Endothelial cell of umbilical vein (primary cell): ENCODE measurements at regions not wholly inside any gene's neighbourhood (a gene's known extent, or its start where the extent isn't known, plus 50 kb on each side); places are given as distances from the start of the nearest gene placed in this dataset.

Experiments
- BruUV-seq: library from RNA; stranded (reverse); fragments of 400-500 nt; replicated peaks from 2 replicates; lab custom pipeline; 2021; lab: Mats Ljungman, UMichigan
- CTCF ChIA-PET: fragments of 300-600, 350-600 bp; sonication (Branson Sonifier 250); formaldehyde crosslinking; loops from one replicate; lab custom pipeline; 2021; ENCODE audit warnings: antibody characterized with exemption, inconsistent platforms; lab: Charles Lee
- POLR2A ChIA-PET: fragments of 300-600, 350-600 bp; sonication (Branson Sonifier 250); formaldehyde crosslinking; loops from one replicate; lab custom pipeline; 2021; ENCODE audit warnings: antibody characterized with exemption, inconsistent platforms; lab: Charles Lee
- DNase-seq: peaks from one replicate; pipeline ENCODE4 v3.0.0-alpha.2; 2011; ENCODE audit warnings: low read depth, low spot score
- FAIRE-seq: peaks from 2 replicates; lab custom pipeline; 2011; peaks lifted over from hg19 to GRCh38; lab: Jason Lieb, UNC
- H2AFZ ChIP-seq: 2 replicates; pipeline ENCODE4 v1.6.0; 2012; ENCODE audit warnings: low read depth, low read length, control low read depth, inconsistent platforms
- H3K27ac ChIP-seq: 2 replicates; pipeline ENCODE4 v1.5.1; 2011; ENCODE audit warnings: low read depth, mild to moderate bottlenecking, control low read depth, low read length, moderate library complexity; ENCODE audit not compliant: insufficient read depth
- H3K27me3 ChIP-seq, 2 experiments: 2 replicates each; pipeline versions ENCODE4 v1.6.0 to v1.6.1; 2011; ENCODE audit warnings: low read length in 2 of 2, mixed read lengths in 1 of 2; ENCODE audit not compliant: control insufficient read depth in 2 of 2, insufficient read depth in 2 of 2
- H3K36me3 ChIP-seq, 2 experiments: 2 replicates in 1 of 2; 3 replicates in 1 of 2; pipeline ENCODE4 v1.5.1; 2011; ENCODE audit warnings: low read length in 2 of 2, mild to moderate bottlenecking in 1 of 2, moderate library complexity in 1 of 2; ENCODE audit not compliant: control insufficient read depth in 2 of 2, insufficient read depth in 2 of 2; ENCODE audit errors: extremely low read depth in 1 of 2
- H3K4me1 ChIP-seq: 3 replicates; pipeline ENCODE4 v1.5.1; 2011; ENCODE audit warnings: mild to moderate bottlenecking, low read length; ENCODE audit not compliant: control insufficient read depth, insufficient read depth; ENCODE audit errors: extremely low read depth
- H3K4me2 ChIP-seq: 2 replicates; pipeline ENCODE4 v1.6.1; 2011; ENCODE audit warnings: low read length, control low read depth, mixed read lengths; ENCODE audit not compliant: insufficient read depth
- H3K4me3 ChIP-seq, 3 experiments: fragments of 200-600 bp in 1 of 3; sonication (generic), shearing (Covaris generic) in 1 of 3; replicated peaks in 1 of 3; 2 replicates each; pipeline ENCODE4 v1.5.1; 2011 to 2016; ENCODE audit warnings: control low read depth in 3 of 3, low read length in 3 of 3, mild to moderate bottlenecking in 2 of 3, inconsistent platforms in 1 of 3, low read depth in 1 of 3, moderate library complexity in 1 of 3; ENCODE audit not compliant: insufficient read depth in 1 of 3
- H3K79me2 ChIP-seq: 2 replicates; pipeline ENCODE4 v1.6.0; 2012; ENCODE audit warnings: low read length, inconsistent platforms; ENCODE audit not compliant: control insufficient read depth, insufficient read depth
- H3K9ac ChIP-seq: replicated peaks from 2 replicates; pipeline ENCODE3; 2011; ENCODE audit warnings: low read length, control low read depth; ENCODE audit not compliant: insufficient read depth; ENCODE audit errors: extremely low read depth
- H3K9me1 ChIP-seq: replicated peaks from 3 replicates; pipeline ENCODE4 v1.6.0; 2011; ENCODE audit warnings: mild to moderate bottlenecking, low read length; ENCODE audit not compliant: control insufficient read depth, insufficient read depth; ENCODE audit errors: extremely low read depth
- H3K9me3 ChIP-seq: replicated peaks from 2 replicates; pipeline ENCODE4 v1.5.1; 2012; ENCODE audit warnings: low read length, inconsistent platforms; ENCODE audit not compliant: control insufficient read depth, insufficient read depth
- H4K20me1 ChIP-seq: replicated peaks from 2 replicates; pipeline ENCODE3; 2011; ENCODE audit warnings: mild to moderate bottlenecking, low read length; ENCODE audit not compliant: control insufficient read depth, insufficient read depth; ENCODE audit errors: extremely low read depth
- CTCF ChIP-seq, 2 donors: IDR thresholded peaks; 1 replicate in 1 of 2; 2 replicates in 1 of 2; pipeline ENCODE4 v1.5.1; 2011; ENCODE audit warnings: low read length in 2 of 2, mild to moderate bottlenecking in 2 of 2, moderate library complexity in 2 of 2, control low read depth in 1 of 2, inconsistent platforms in 1 of 2, low read depth in 1 of 2; ENCODE audit not compliant: insufficient read depth in 1 of 2; ENCODE audit errors: extremely low read depth in 1 of 2
- EZH2 ChIP-seq: IDR thresholded peaks from 2 replicates; pipeline ENCODE4 v1.6.1; 2012; ENCODE audit warnings: borderline replicate concordance, low read depth, mild to moderate bottlenecking, moderate library complexity, low read length, inconsistent platforms; ENCODE audit not compliant: severe bottlenecking
- FOS ChIP-seq: IDR thresholded peaks from 2 replicates; pipeline ENCODE4 v1.6.1; 2011; ENCODE audit warnings: mild to moderate bottlenecking, low read length, moderate library complexity, borderline replicate concordance; ENCODE audit not compliant: insufficient read depth
- GATA2 ChIP-seq: IDR thresholded peaks from 2 replicates; pipeline ENCODE4 v1.7.0; 2011; ENCODE audit warnings: low read depth, mild to moderate bottlenecking, moderate library complexity, mixed read lengths, low read length; ENCODE audit not compliant: insufficient read length, insufficient read depth
- JUN ChIP-seq: IDR thresholded peaks from 2 replicates; pipeline ENCODE4 v1.6.1; 2011; ENCODE audit warnings: borderline replicate concordance, low read depth; ENCODE audit not compliant: insufficient read length, insufficient read depth
- MAX ChIP-seq: IDR thresholded peaks from 2 replicates; pipeline ENCODE4 v1.6.1; 2011; ENCODE audit not compliant: insufficient read depth, insufficient read length
- MYC ChIP-seq: IDR thresholded peaks from one replicate; pipeline ENCODE4 v1.6.1; 2011; ENCODE audit warnings: mild to moderate bottlenecking, low read depth, low read length
- POLR2A ChIP-seq: IDR thresholded peaks from 2 replicates; pipeline ENCODE4 v1.6.1; 2012; ENCODE audit warnings: low read depth, mild to moderate bottlenecking, control low read depth, low read length
- POLR2AphosphoS5 ChIP-seq: IDR thresholded peaks from 2 replicates; pipeline ENCODE4 v1.6.1; 2012; ENCODE audit warnings: low read depth, mild to moderate bottlenecking, control low read depth, low read length, moderate library complexity; ENCODE audit not compliant: insufficient read depth
- dilution Hi-C: fragments of 300-500 bp; cut with MboI; formaldehyde crosslinking; loops from one replicate; pipeline ENCODE4 v1.15.0; 2019; ENCODE audit warnings: low sequenced_read_pairs; ENCODE audit not compliant: extremely low pct_ligation_motif_present
- intact Hi-C: fragments of 100-400 bp; cut with micrococcal nuclease; formaldehyde crosslinking; loops from one replicate; pipeline ENCODE4 v1.10.0; 2022

GRCh38 chr1:82978461-82979324 lies 1020.2 kb downstream of the TTLL7 start:
- no peaks in the 10 kb centered on the region for H3K9me3 ChIP-seq
- DNase-seq (no peak), FAIRE-seq (no peak)
- no peaks in the 10 kb centered on the region for H3K79me2 ChIP-seq
- ChIA-PET POLR2A (no interaction called here), CTCF (no interaction called here)
- H3K36me3 ChIP-seq: no peaks in the 10 kb centered on the region
- TF ChIP-seq EZH2: no peak
- H3K27ac ChIP-seq: no peak overlapping the region
- H4K20me1 ChIP-seq: no peaks in the 10 kb centered on the region
- no peaks in the 10 kb centered on the region for H3K9me1 ChIP-seq
- H3K27me3 ChIP-seq: peaks cover 5 to 6% of the 10 kb centered on the region in 2 experiments
- intact Hi-C loops (no loop called here), dilution Hi-C loops (no loop called here)
- H3K4me2 ChIP-seq: no peak overlapping the region
- no peak overlapping the region for H3K4me3 ChIP-seq
- H2AFZ ChIP-seq: no peak overlapping the region
- no TSS peak for BruUV-seq
- H3K9ac ChIP-seq: no peak overlapping the region
- no peaks in the 10 kb centered on the region for H3K4me1 ChIP-seq

GRCh38 chr1:82972841-82973553 lies 1025.9 kb downstream of the TTLL7 start:
- H3K27ac ChIP-seq: no peak overlapping the region
- no TSS peak for BruUV-seq
- no peak for TF ChIP-seq JUN
- no peak for TF ChIP-seq EZH2
- no peak for TF ChIP-seq MAX
- TF ChIP-seq CTCF (IDR thresholded peaks at IDR 0.05; ENCODE audit: extremely low read depth in 1 of 2, insufficient read depth in 1 of 2, low read depth in 1 of 2, low read length in 2 of 2): no peak
- TF ChIP-seq POLR2AphosphoS5: no peak
- TF ChIP-seq GATA2: no peak
- TF ChIP-seq FOS: no peak
- TF ChIP-seq MYC: no peak
- TF ChIP-seq POLR2A: no peak
- H3K4me2 ChIP-seq: no peak overlapping the region
- no peak for FAIRE-seq
- H3K36me3 ChIP-seq: no peaks in the 10 kb centered on the region
- no peaks in the 10 kb centered on the region for H3K79me2 ChIP-seq
- H4K20me1 ChIP-seq: no peaks in the 10 kb centered on the region
- no peaks in the 10 kb centered on the region for H3K9me1 ChIP-seq
- no peak overlapping the region for H3K4me3 ChIP-seq
- dilution Hi-C loops: no loop called here
- no peaks in the 10 kb centered on the region for H3K9me3 ChIP-seq
- no peak overlapping the region for H2AFZ ChIP-seq
- intact Hi-C loops: no loop called here
- no peaks in the 10 kb centered on the region for H3K27me3 ChIP-seq
- POLR2A ChIA-PET: no interaction called here
- no peaks in the 10 kb centered on the region for H3K4me1 ChIP-seq
- DNase-seq: no peak
- H3K9ac ChIP-seq: no peak overlapping the region
- CTCF ChIA-PET: no interaction called here
